ENCODE measurements at regions not wholly inside any gene's neighbourhood (a gene's known extent, or its start where the extent isn't known, plus 50 kb on each side); places are given as distances from the start of the nearest gene placed in this dataset.

DNA sequence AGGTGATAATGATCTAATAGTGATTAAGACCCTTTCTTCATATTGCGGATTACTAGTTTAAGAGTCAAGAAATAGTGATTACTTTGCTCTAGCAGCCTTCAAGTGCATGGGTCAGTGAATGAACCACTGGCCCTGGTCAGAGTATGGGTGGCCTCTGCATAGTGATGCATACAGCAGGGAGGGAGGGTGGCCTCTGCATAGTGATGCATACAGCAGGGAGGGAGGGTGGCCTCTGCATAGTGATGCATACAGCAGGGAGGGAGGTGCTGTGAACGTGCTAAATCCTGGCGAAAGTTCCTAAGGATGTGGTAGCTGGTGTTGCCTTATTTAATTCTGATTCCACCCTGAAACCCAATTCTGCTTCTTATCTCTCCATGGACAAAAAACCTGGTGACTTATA lies 246.7 kb upstream of the ARSJ start:
- no peak overlapping the region for H3K27ac ChIP-seq
- no peaks in the 10 kb centered on the region for H3K27me3 ChIP-seq
- no peak overlapping the region for H3K4me3 ChIP-seq
- H3K9me3 ChIP-seq: no peaks in the 10 kb centered on the region
- no peaks in the 10 kb centered on the region for H3K36me3 ChIP-seq
- no peak for DNase-seq
- intact Hi-C loops (cut with DNase I; ENCODE audit: low total_unique reads): no loop called here
- TF ChIP-seq, protein P1, sequence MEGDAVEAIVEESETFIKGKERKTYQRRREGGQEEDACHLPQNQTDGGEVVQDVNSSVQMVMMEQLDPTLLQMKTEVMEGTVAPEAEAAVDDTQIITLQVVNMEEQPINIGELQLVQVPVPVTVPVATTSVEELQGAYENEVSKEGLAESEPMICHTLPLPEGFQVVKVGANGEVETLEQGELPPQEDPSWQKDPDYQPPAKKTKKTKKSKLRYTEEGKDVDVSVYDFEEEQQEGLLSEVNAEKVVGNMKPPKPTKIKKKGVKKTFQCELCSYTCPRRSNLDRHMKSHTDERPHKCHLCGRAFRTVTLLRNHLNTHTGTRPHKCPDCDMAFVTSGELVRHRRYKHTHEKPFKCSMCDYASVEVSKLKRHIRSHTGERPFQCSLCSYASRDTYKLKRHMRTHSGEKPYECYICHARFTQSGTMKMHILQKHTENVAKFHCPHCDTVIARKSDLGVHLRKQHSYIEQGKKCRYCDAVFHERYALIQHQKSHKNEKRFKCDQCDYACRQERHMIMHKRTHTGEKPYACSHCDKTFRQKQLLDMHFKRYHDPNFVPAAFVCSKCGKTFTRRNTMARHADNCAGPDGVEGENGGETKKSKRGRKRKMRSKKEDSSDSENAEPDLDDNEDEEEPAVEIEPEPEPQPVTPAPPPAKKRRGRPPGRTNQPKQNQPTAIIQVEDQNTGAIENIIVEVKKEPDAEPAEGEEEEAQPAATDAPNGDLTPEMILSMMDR (IDR thresholded peaks at IDR 0.05): no peak
- H3K4me1 ChIP-seq: no peaks in the 10 kb centered on the region

DNA sequence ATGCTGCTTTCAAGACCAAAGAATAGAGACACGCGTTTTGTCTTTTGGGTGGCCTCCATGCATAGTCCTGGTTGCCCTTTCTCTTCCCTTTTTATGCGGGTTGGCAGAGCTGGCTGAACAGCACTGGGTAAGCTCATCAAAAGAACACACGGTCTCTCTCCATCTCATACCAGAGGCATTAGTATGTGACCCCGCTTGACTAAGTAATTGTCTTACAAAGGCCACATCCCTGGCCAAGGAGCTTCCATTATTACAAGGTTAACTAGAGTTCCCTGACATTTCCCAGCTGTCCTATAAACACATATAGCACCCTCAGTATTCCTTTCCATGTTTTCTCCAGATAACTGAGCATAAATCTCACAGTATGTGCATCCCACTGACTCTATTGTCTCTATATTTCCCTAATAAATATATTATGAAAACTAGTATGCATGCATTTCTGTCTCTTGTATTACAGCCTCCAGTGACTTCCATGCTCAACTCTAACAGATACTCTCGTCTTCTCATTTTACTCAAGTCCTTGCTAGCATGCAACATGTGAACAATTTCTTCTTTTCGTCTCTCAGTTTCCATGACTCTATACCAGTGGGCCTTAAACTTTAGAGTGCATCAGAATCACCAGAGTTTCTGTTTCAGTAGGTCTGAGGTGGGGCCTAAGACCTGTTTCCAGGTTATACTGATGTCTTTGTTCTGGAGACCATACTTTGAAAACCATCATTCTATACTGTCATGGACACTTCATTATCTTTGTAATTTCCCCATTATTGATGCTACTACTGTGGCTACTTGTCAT lies 247.7 kb upstream of the ARSJ start:
- no peaks in the 10 kb centered on the region for H3K36me3 ChIP-seq
- TF ChIP-seq, protein P1 (IDR thresholded peaks at IDR 0.05): no peak
- no peaks in the 10 kb centered on the region for H3K9me3 ChIP-seq
- no peak overlapping the region for H3K27ac ChIP-seq
- no peaks in the 10 kb centered on the region for H3K27me3 ChIP-seq
- no peaks in the 10 kb centered on the region for H3K4me1 ChIP-seq
- no peak for DNase-seq
- intact Hi-C loops (cut with DNase I; ENCODE audit: low total_unique reads): no loop called here
- H3K4me3 ChIP-seq: no peak overlapping the region

DNA sequence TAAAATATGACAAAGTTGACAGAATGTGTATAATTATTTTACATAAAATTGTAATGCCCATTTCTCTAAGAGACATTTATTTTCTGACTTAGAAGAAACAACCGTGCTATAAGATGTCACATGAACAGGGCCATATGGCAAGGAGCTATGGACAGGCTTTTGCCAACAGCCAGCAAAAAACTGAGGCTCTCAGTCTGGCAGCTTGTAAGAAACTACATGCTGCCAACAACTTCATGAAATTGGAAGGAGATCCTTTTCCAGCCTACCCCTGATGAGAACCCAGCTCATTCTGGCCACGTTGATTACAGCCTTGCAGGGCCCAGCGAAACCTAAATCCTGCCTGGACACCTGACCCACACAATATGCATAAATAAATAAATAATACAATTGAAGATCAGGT lies 250.3 kb upstream of the ARSJ start:
- H3K27me3 ChIP-seq: no peaks in the 10 kb centered on the region
- DNase-seq: no peak
- H3K9me3 ChIP-seq: no peaks in the 10 kb centered on the region
- H3K27ac ChIP-seq: no peak overlapping the region
- no peaks in the 10 kb centered on the region for H3K4me1 ChIP-seq
- no peak overlapping the region for H3K4me3 ChIP-seq
- intact Hi-C loops (cut with DNase I; ENCODE audit: low total_unique reads): no loop called here
- TF ChIP-seq, protein P1 (IDR thresholded peaks at IDR 0.05): no peak
- H3K36me3 ChIP-seq: no peaks in the 10 kb centered on the region

DNA sequence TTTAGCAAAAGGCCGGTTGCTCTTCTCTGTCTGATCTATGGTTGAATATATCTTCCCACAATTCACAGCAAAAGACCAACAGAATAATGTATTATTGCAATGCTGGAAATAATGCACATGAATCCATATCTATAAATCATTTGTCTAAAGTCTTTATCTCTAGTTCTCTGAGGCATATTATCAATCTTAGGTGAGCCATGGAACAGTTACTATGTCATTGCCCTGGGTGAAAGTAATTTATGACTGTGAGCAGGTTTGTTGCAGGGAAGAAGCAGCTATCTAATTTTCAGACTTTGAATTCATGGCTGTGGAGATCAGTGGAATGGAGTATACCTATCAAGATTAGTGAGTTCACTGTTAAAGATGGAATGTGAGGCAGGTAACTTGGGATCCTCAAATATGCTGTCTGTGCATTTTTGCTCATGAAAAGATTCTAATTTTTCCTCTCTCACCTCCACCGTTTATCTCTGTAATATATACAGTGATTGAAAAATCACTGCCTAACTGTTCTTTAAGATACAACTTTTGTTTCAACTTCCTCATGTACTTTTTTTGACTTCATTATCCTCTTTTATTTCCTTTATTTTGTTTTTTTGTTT lies 256.8 kb upstream of the ARSJ start:
- no peak for DNase-seq
- no peaks in the 10 kb centered on the region for H3K9me3 ChIP-seq
- H3K4me1 ChIP-seq: no peaks in the 10 kb centered on the region
- no peak overlapping the region for H3K27ac ChIP-seq
- no peaks in the 10 kb centered on the region for H3K36me3 ChIP-seq
- no peak overlapping the region for H3K4me3 ChIP-seq
- TF ChIP-seq, protein P1 (IDR thresholded peaks at IDR 0.05): no peak
- intact Hi-C loops (cut with DNase I; ENCODE audit: low total_unique reads): no loop called here
- H3K27me3 ChIP-seq: no peaks in the 10 kb centered on the region

DNA sequence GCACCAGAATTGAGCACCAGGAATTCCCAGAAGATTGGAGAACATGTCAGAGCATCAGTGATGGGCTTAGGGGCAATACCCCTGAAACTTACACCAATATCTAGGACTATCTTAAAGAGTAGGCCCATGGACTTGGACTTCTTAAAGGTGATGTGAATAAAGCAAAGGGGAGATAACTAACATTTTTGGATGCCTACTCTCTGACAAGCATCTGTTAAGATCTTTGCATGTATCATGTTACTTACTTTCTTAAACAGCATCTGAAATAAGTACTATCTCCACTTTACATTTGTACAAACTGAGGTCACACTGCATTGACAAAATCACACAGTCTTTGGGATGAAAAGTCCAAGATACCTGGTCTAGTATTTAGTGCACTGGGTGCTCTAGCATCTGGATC lies 258.6 kb upstream of the ARSJ start:
- H3K36me3 ChIP-seq: no peaks in the 10 kb centered on the region
- no peak overlapping the region for H3K27ac ChIP-seq
- no peaks in the 10 kb centered on the region for H3K4me1 ChIP-seq
- intact Hi-C loops (cut with DNase I; ENCODE audit: low total_unique reads): no loop called here
- H3K27me3 ChIP-seq: no peaks in the 10 kb centered on the region
- H3K9me3 ChIP-seq: no peaks in the 10 kb centered on the region
- DNase-seq: no peak
- TF ChIP-seq, protein P1 (IDR thresholded peaks at IDR 0.05): no peak
- H3K4me3 ChIP-seq: no peak overlapping the region

Measured in tibial artery (tissue), 4 donors.